ENCODE measurements at regions not wholly inside any gene's neighbourhood (a gene's known extent, or its start where the extent isn't known, plus 50 kb on each side); places are given as distances from the start of the nearest gene placed in this dataset.

DNA sequence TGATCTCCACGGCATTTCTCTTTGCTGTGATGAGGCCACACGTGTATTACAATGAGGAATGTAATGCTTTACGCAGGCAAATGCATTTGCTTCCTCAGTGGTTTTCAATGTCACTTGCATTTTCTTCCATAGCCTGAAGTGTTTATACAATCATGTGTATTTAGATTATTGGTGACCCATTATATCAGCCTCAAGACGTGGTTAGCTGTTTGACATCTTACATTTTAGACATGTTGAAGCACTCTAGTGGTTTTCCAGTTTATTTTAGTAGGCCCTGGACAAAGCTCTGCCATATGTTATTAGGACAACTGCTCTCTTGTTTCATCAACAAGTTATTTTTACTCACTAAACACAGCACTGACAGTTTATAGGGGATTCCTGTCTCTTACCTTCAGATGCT, 200.4 kb downstream of the UTRN start:
- TF ChIP-seq POLR2A (IDR thresholded peaks at IDR 0.05; ENCODE audit: low read length): no peak
- no peak for TF ChIP-seq GATA1 (IDR thresholded peaks at IDR 0.05; ENCODE audit: low read depth, low read length)
